ACHN (cell line): ENCODE measurements at regions not wholly inside any gene's neighbourhood (a gene's known extent, or its start where the extent isn't known, plus 50 kb on each side); places are given as distances from the start of the nearest gene placed in this dataset.

ENCODE experiments used
- DNase-seq: peaks from one replicate; pipeline ENCODE4 v3.0.0-alpha.2; 2015
- in situ Hi-C: cut with HindIII; loops from 2 replicates; pipeline ENCODE4 v1.10.0; 2017; ENCODE audit warnings: low sequenced_read_pairs, low pct_ligation_motif_present, low pct_unique_long_range_greater_than_20kb

DNA sequence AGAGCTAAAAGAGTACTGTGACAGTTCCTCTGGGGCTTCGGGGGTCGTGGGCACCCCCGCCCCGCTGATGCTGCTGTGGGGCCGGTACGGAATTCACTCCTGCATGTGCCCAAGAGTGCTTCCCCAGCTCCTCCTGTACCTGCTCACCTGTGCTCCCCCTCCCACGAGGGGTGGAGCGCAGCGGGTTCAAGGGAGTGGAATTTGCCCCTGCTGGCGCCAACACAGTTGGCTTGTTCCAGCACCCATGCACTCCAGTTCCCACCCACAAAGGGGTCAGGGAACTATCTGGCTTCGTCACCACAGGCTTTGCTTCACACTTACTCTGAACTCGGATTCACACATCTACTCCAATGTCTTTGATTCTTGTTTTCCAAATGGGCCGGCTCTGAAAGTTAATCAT, 1086.9 kb upstream of the CDH6 start:
- DNase-seq = no peak
- in situ Hi-C loops = no loop called here

- in situ Hi-C loops = no loop called here
- no peak for DNase-seq
These were observed 1088.5 kb upstream of the CDH6 start for GRCh38 chr5:30104872-30105596.

DNA sequence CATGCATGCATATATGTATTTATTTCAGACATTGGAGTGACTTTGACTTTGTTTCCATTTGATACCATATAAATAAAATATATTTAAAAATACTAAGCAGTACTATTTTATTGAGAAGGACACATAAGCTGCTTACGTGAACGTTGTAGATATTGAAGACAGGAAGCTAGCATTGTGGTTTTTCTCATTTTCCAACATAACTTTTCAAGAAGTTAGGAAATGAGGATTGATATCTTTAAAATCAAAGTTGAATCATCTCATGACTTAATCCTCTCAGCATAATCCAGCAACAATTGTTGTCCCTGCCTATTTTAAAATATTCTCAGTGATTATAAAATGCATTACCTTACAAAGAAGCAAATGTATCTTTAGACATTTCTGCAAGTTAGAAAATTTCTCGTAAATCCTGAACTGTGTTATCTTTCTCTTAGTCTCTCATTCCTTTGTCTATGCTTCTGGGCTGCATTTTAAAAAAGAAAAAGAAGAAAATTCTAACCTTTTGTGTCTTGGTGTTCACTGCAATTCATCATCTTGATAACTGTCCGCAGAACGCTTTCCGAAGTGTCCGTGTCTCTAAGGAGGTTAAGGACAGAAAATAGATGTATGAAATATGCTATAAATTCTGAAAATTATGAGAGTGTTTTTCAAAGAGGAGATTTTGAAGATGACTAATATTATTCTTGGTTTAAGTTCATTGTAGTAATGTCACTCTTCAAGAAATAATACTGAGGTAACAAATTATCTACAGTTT, 1089.9 kb upstream of the CDH6 start:
- in situ Hi-C loops = no loop called here
- DNase-seq = no peak

DNA sequence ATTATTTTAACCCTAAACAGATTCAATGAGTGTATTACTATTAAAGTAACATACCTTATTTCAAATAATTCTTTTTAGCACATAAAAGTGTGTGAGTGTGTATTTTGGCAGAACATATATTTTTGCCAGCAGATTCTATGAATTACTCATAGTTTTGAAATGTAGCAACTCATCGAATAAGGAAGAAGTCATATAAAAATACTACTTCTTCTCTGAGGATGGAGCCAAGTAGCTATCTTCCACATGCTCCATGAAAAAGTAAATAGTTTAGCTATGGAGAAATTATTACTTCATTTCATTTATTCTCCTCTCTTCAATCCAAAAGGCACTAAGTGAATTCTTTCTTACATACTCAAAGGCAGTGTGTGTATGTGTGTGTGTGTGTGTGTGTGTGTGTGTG, 1090.4 kb upstream of the CDH6 start:
- in situ Hi-C loops = no loop called here
- DNase-seq = no peak

GRCh38 chr5:30102185-30102584, 1091.3 kb upstream of the CDH6 start:
- no peak for DNase-seq
- in situ Hi-C loops = no loop called here

- DNase-seq = no peak
- in situ Hi-C loops = no loop called here
These were observed 1092.6 kb upstream of the CDH6 start for GRCh38 chr5:30100929-30101328.

DNA sequence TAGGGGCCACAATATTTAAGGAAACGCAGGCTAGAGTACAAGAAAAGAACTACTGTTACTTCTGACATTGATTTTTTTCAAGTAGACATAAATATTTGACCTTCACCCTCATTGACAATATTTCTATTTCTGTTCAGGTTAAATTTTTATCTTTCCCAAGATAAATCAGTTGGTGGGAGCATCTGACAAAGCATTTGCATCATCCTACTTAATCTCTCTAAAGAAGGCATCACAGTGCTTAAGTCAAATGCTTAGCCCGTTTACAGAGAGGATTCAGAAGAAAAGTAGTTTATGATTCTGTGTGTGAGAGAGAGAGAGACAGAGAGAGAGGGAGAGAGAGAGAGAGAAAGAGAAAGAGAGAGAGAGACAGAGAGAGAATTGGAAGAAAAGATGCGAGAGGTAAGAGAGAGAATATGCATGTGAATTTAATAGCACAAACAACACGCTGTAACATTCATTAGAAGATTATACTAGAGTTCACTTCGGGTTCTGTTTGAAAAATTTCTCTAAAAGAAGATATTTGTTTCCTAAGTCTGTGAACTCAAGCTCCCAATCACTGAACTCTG, 1093.3 kb upstream of the CDH6 start:
- no peak for DNase-seq
- in situ Hi-C loops = no loop called here

DNA sequence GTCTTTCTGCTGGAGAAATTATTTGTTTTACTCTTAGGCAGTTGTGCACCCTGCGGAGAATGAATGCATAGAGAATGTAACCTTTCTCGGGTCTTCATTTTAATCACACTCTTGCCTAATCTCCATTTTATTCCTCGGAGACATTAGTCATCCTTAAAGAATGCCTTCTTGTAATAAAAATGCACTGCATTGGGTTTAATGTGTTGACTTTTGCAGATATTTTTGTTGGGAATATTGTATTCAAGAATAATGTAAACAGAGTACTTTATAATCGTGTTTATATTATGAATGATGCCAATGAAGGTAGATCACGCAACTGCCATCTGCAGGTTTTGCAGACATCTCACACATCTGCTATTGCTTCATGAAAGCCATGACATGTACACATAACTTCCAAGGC, 1093.9 kb upstream of the CDH6 start:
- DNase-seq = no peak
- in situ Hi-C loops = no loop called here

DNA sequence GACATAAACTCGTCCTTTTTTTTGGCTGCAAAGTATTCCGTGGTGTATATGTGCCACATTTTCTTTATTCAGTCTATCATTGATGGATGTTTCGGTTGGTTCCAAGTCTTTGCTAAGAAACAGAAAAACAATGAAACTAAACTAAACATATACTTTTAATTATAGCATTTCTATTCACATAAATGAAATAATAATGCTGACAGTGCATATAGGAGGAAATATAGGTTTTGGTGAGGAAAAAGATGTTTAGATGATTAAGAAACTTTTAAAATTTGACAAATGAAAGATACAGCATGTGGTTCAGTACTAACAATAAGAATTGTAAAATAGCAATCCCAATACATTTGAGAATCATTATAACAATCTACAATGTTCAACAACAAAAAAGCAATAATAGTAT, 1094.5 kb upstream of the CDH6 start:
- no peak for DNase-seq
- in situ Hi-C loops = no loop called here

- in situ Hi-C loops = no loop called here
- no peak for DNase-seq
These were observed 1100.9 kb upstream of the CDH6 start for GRCh38 chr5:30092548-30092947.

- no peak for DNase-seq
- in situ Hi-C loops = no loop called here
These were observed 1123.8 kb upstream of the CDH6 start for GRCh38 chr5:30069441-30070263.

DNA sequence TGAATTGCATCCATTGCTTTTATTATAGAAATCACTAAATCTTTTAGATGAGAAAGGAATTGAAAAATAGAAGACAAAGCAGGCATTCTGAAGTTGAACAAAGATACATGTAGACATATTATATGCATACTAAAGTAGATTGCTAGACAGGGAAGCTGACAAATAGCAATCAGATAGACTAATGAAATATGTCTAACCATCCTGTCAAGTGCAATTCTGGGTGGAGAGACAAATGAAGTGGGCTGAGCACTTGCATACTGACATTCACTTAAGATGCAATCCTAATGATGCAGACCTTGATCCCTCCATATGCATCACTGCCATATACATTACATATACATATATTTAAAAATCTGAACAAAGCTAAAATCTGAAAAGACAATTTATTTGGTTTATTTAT, 1130.0 kb upstream of the CDH6 start:
- DNase-seq = no peak
- in situ Hi-C loops = no loop called here

DNA sequence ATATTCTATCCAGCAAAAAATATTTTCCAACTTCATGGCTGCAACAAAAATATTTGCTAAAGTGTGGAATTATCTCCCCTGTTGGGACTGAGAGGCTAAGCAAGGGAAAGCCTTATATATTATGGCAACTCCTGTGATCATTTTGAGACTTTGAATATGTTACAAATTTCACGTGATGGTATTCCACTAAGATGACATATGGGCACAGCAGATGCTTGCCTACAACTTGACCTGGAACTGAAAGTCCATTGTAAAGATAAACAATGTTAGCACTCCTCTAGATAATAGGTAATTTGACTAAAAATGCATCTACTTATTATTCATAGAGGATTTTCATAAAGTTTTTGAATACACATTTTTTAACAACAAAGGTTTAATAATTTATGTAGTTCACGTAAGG, 1141.5 kb upstream of the CDH6 start:
- DNase-seq = no peak
- in situ Hi-C loops = no loop called here

DNA sequence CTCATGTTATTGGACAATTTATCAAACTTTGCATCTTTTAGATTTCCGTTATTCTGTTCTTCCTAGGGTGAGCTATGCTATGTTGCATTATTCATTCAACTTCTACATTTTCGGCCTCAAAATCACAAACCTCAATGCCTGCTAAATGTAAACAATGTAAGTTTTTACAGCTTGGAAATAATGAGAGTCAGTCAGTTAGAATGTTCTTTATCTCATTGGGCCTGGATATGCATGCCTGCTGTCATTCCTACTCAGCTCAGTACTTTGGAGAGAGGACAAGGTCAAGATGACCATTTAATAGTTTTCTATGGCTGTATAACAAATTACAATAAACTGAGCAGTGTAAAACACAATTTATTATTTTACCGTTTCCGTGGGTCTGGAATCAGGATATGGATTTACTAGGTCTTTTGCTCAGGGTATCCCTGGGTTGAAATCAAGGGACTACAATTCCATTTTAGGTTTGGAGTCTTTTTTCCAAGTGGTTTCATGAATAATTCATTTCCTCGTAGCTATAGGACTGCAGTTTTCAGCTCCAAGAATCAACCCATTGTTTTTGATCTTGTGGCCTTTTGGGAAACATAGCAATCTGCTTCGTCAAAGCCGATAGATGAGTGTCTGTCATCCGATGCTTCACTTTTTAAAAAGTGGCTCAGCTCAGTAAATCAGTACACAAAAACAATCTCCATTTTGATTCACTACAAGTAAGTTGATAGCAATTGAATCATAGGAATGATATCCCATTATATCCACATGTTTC, 1143.2 kb upstream of the CDH6 start:
- DNase-seq = no peak
- in situ Hi-C loops = no loop called here

DNA sequence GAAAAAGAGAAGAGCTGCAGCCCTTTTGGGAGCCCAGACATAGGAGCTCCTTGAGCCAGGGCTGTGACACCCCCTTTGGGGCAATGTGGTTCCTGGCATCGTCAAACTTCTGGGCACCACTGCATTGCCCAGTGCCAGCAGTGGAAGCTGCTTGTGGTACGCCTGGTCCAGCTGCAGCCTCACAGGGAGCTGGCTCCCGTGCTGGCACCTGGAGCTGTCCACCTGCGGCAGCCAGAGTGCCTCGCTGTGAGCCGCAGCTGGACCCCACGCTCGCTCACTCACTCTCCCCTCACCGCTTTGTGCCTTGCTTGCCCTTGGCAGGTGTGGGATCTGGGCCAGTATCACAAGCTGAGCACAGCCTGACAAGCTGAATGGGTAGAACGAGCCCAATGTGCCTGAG, 1150.8 kb upstream of the CDH6 start:
- in situ Hi-C loops = no loop called here
- no peak for DNase-seq

GRCh38 chr5:30041831-30042385, 1151.6 kb upstream of the CDH6 start:
- DNase-seq = no peak
- in situ Hi-C loops = no loop called here

GRCh38 chr5:30041291-30041690, 1152.2 kb upstream of the CDH6 start:
- DNase-seq = no peak
- in situ Hi-C loops = no loop called here

DNA sequence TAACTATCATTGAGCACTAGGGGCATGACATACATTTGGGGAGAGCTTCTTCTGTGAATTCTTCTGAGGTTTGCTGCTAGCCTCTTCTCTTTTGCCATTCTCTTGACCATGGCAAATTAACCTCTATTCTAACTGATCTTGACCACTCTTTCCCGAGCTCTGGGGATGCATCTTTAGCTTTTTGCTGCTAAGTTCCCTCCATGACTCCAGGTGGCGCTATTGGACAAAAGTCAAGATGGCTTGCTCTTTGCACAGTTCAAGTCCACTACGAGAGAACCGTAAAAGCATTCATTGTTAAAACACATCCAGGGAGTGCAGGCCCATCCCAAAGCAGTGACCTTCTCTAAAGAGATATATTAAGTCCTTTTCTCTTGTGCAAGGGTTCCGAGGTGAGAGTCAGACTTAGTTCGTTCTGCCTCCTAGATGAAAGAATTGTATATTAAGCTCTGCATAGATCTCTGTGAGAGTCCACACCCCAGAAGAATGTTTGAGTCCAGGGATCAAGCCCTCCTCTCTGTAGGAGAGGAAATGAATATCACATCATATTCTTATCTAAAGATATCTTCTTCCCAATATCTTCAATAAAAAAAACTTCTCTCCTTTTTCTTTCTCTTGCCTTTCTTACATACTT, 1152.9 kb upstream of the CDH6 start:
- in situ Hi-C loops = no loop called here
- peak; percentile 57 for DNase-seq
